Stimulated activated CD4-positive, alpha-beta T cell treated with anti-CD3 and anti-CD28 coated beads, Interleukin-1b, Interleukin-23, amount 100 ng/mL, for 1 hour (primary cell): ENCODE measurements at regions not wholly inside any gene's neighbourhood (a gene's known extent, or its start where the extent isn't known, plus 50 kb on each side); places are given as distances from the start of the nearest gene placed in this dataset.

Source experiments
- DNase-seq, 2 donors: peaks; one replicate each; pipeline ENCODE4 v3.0.0-alpha.2; 2020; ENCODE audit warnings: low read depth in 2 of 2

GRCh38 chr16:6932871-6933385 lies 399.7 kb upstream of the RBFOX1 start:
- no peak for DNase-seq

- DNase-seq, result no peak
Observed at GRCh38 chr16:6929868-6930267, 402.8 kb upstream of the RBFOX1 start.

- DNase-seq, result no peak
Observed at GRCh38 chr16:6926762-6927161, 405.9 kb upstream of the RBFOX1 start.

- DNase-seq, result no peak
Observed at GRCh38 chr16:6926341-6926740, 406.3 kb upstream of the RBFOX1 start.

GRCh38 chr16:6918646-6919045 lies 414.0 kb upstream of the RBFOX1 start:
- DNase-seq, result no peak

- DNase-seq, result no peak
Observed at GRCh38 chr16:6916946-6917345, 415.7 kb upstream of the RBFOX1 start.

GRCh38 chr16:6913566-6913965 lies 419.1 kb upstream of the RBFOX1 start:
- no peak for DNase-seq

- no peak for DNase-seq
Observed at GRCh38 chr16:6910301-6910700, 422.3 kb upstream of the RBFOX1 start.

GRCh38 chr16:6905601-6906000 lies 427.0 kb upstream of the RBFOX1 start:
- DNase-seq, result no peak

GRCh38 chr16:6903671-6904070 lies 429.0 kb upstream of the RBFOX1 start:
- no peak for DNase-seq

- no peak for DNase-seq
Observed at GRCh38 chr16:6898896-6899295, 433.7 kb upstream of the RBFOX1 start.

GRCh38 chr16:6897876-6898485 lies 434.7 kb upstream of the RBFOX1 start:
- DNase-seq, result no peak

GRCh38 chr16:6892966-6893365 lies 439.7 kb upstream of the RBFOX1 start:
- DNase-seq, result no peak

GRCh38 chr16:6891496-6891895 lies 441.1 kb upstream of the RBFOX1 start:
- no peak for DNase-seq

- no peak for DNase-seq
Observed at GRCh38 chr16:6888531-6888930, 444.1 kb upstream of the RBFOX1 start.

GRCh38 chr16:6884002-6884401 lies 448.6 kb upstream of the RBFOX1 start:
- DNase-seq, result no peak

GRCh38 chr16:6880263-6880662 lies 452.4 kb upstream of the RBFOX1 start:
- no peak for DNase-seq

GRCh38 chr16:6864671-6865070 lies 468.0 kb upstream of the RBFOX1 start:
- DNase-seq, result no peak

- no peak for DNase-seq
Observed at GRCh38 chr16:6864244-6864643, 468.4 kb upstream of the RBFOX1 start.

GRCh38 chr16:6863135-6863534 lies 469.5 kb upstream of the RBFOX1 start:
- DNase-seq, result no peak

GRCh38 chr16:6861815-6862477 lies 470.7 kb upstream of the RBFOX1 start:
- no peak for DNase-seq

GRCh38 chr16:6861135-6861814 lies 471.4 kb upstream of the RBFOX1 start:
- DNase-seq, result no peak

GRCh38 chr16:6857575-6857974 lies 475.1 kb upstream of the RBFOX1 start:
- no peak for DNase-seq
